ENCODE measurements at regions not wholly inside any gene's neighbourhood (a gene's known extent, or its start where the extent isn't known, plus 50 kb on each side); places are given as distances from the start of the nearest gene placed in this dataset.

- Histone ChIP-seq H3K4me3 (peak overlapping the region in 2 of 3 donors; percentile 0 to 27), H3K27me3 (no peaks in the 10 kb centered on the region), H3K9me3 (no peaks in the 10 kb centered on the region), H3K4me1 (peaks cover 0 to 19% of the 10 kb centered on the region in 2 donors), H3K36me3 (no peaks in the 10 kb centered on the region), H3K27ac (peak overlapping the region; percentile 88 to 90)
- peak in 1 of 2 donors; percentile 66 for DNase-seq (ENCODE audit: low spot score in 2 of 2)
- peak; percentile 20 to 79 (median 66) for TF ChIP-seq POLR2AphosphoS5 (IDR thresholded peaks at IDR 0.05)
- no peak for TF ChIP-seq CTCF (IDR thresholded peaks at IDR 0.05)
- intact Hi-C loops (cut with DNase I; ENCODE audit: low total_unique reads), result no loop called here
These were observed 67.0 kb upstream of the SERP2 start for GRCh38 chr13:44306371-44307192.

DNA sequence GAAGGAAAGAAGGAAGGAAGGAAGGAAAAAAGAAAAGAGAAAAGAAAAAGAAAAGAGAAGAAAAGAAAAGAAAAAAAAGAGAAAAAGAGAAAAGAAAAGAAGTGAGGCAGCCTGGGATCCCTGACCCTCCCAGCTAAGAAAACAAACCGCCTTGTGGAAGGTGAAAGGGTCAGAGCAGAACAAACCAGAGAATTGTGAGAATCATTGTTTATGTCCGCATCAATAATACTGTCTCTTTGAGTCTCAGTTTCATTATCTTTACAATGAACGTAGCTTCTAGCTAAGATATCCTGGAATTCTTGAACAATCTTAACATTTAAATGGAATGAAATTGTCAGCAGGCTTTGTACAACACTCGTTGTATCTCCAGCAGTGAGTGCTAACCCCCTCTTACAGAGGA, 66.4 kb upstream of the SERP2 start:
- intact Hi-C loops (cut with DNase I; ENCODE audit: low total_unique reads), result no loop called here
- no peak for DNase-seq (ENCODE audit: low spot score in 2 of 2)
- peaks cover 0 to 15% of the 10 kb centered on the region in 2 donors for H3K4me1 ChIP-seq

DNA sequence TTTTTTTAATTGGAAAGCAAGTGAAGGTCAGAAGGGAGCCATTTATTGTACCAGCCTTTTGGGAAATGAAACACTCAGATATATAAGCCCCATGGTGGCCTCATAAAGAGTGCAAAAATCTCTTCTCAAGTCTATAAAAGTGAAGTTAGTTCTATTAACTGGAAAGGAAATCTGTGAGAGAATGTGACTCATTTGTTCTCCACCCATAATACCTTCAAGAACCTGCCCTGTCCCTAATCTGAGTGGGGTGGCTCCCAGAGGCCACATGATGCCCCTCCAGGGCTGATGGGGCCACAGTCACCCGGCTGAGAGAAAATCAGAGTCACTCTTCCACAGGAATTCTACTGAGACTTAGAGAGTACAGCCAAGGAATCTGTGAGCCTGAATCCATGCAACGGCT, 65.8 kb upstream of the SERP2 start:
- Histone ChIP-seq H3K36me3 (no peaks in the 10 kb centered on the region), H3K27ac (peak overlapping the region in 1 of 2 donors; percentile 88), H3K27me3 (no peaks in the 10 kb centered on the region), H3K4me3 (no peak overlapping the region), H3K9me3 (no peaks in the 10 kb centered on the region), H3K4me1 (peaks cover 0 to 15% of the 10 kb centered on the region in 2 donors)
- no peak for TF ChIP-seq POLR2A (IDR thresholded peaks at IDR 0.05)
- TF ChIP-seq CTCF (IDR thresholded peaks at IDR 0.05), result no peak
- TF ChIP-seq POLR2AphosphoS5 (IDR thresholded peaks at IDR 0.05), result no peak
- intact Hi-C loops (cut with DNase I; ENCODE audit: low total_unique reads), result no loop called here
- no peak for DNase-seq (ENCODE audit: low spot score in 2 of 2)

More for the DNA sequence above, 66.4 kb upstream of the SERP2 start:
- Histone ChIP-seq H3K27me3 (no peaks in the 10 kb centered on the region), H3K4me3 (no peak overlapping the region), H3K9me3 (no peaks in the 10 kb centered on the region), H3K36me3 (no peaks in the 10 kb centered on the region), H3K27ac (peak overlapping the region; percentile 16 to 88)
- no peak for TF ChIP-seq CTCF (IDR thresholded peaks at IDR 0.05)
- no peak for TF ChIP-seq POLR2A (IDR thresholded peaks at IDR 0.05)
- no peak for TF ChIP-seq POLR2AphosphoS5 (IDR thresholded peaks at IDR 0.05)

DNA sequence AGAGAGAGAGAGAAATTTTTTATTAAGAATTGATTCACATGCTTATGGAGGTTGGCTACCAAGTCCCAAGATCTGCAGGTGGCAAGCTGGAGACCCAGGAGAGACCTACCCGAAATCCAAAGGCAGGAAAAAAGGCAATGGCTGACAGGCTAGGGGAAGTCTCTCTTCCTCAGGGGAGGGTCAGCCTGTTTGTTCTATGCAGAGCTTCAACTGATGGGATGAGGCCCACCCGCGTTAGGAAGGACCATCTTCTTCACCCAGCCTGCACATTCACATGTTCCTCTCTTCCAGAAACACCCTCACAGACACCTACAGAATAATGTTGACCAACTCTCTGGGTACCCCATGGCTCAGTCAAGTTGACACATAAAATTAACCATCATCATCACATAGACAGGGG, 65.3 kb upstream of the SERP2 start:
- intact Hi-C loops (cut with DNase I; ENCODE audit: low total_unique reads), result no loop called here
- H3K27ac ChIP-seq, result no peak overlapping the region

More for the DNA sequence above, 65.3 kb upstream of the SERP2 start:
- no peak for DNase-seq (ENCODE audit: low spot score in 2 of 2)
- Histone ChIP-seq H3K4me3 (no peak overlapping the region), H3K36me3 (no peaks in the 10 kb centered on the region), H3K4me1 (peaks cover 0 to 15% of the 10 kb centered on the region in 2 donors), H3K27me3 (no peaks in the 10 kb centered on the region), H3K9me3 (no peaks in the 10 kb centered on the region)
- no peak for TF ChIP-seq POLR2A (IDR thresholded peaks at IDR 0.05)
- no peak for TF ChIP-seq CTCF (IDR thresholded peaks at IDR 0.05)
- no peak for TF ChIP-seq POLR2AphosphoS5 (IDR thresholded peaks at IDR 0.05)
